HFF-Myc (cell line): ENCODE measurements at regions not wholly inside any gene's neighbourhood (a gene's known extent, or its start where the extent isn't known, plus 50 kb on each side); places are given as distances from the start of the nearest gene placed in this dataset.
"Not testable (repeated sequence)": the region's sequence is repeated elsewhere in the genome, so short reads cannot be mapped to it uniquely, and the experiment has no call there.

Source experiments
- DNase-seq: peaks from one replicate; pipeline ENCODE4 v3.0.0-alpha.2; 2011; ENCODE audit warnings: low read depth; ENCODE audit errors: extremely low read depth
- H3K4me3 ChIP-seq: replicated peaks from 2 replicates; pipeline ENCODE4 v1.5.1; 2011; ENCODE audit warnings: low read depth, mild to moderate bottlenecking, control low read depth, low read length
- CTCF ChIP-seq: IDR thresholded peaks from 2 replicates; pipeline ENCODE4 v1.5.1; 2012; ENCODE audit warnings: mild to moderate bottlenecking, low read depth, low read length, control low read depth; ENCODE audit errors: missing control alignments

- no peak for TF ChIP-seq CTCF
- no peak for DNase-seq
- H3K4me3 ChIP-seq, result no peak overlapping the region
These were observed 125.0 kb downstream of the KCNE4 start for GRCh38 chr2:223176970-223177369.

DNA sequence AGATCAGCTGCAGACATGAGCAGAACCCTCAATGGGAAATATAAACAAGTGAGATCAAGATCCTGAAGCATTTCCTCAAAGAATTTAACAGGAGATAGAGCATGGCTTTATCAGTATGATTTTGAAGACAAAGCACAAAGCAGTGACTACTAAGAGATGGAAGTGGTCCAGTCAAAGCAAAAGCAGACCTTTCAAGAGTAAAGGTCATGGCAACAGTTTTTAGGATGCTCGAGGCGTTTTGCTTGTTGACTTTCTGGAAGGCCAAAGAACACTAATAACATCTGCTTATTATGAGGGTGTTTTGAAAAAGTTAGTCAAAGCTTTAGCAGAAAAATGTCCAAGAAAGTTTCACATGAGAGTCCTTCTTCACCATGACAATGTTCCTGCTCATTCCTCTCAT, 128.5 kb downstream of the KCNE4 start:
- TF ChIP-seq CTCF, result no peak
- no peak for DNase-seq
- H3K4me3 ChIP-seq, result no peak overlapping the region

DNA sequence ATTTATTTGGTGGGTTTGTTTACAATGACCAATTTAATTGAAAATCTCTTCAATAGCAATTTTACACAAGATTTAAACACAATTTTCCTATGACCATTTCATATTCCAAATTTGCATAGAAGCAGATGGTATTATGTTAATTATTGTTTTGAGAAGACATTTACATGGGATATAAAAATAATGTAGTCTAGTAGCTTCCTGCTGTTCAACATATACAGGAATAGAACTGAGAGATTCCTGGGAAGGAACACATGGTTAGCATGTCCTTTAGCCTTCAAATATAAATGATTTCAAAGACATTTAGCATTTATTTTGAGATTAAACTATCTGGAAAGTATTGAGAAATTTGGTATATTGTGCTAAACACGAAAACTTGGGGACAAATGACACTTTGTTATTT, 129.6 kb downstream of the KCNE4 start:
- H3K4me3 ChIP-seq, result no peak overlapping the region
- no peak for TF ChIP-seq CTCF
- DNase-seq, result no peak

GRCh38 chr2:223182356-223182755, 130.4 kb downstream of the KCNE4 start:
- DNase-seq, result no peak
- TF ChIP-seq CTCF, result no peak
- H3K4me3 ChIP-seq, result no peak overlapping the region

GRCh38 chr2:223185638-223186037, 133.6 kb downstream of the KCNE4 start:
- no peak for TF ChIP-seq CTCF
- DNase-seq, result no peak
- H3K4me3 ChIP-seq, result no peak overlapping the region

DNA sequence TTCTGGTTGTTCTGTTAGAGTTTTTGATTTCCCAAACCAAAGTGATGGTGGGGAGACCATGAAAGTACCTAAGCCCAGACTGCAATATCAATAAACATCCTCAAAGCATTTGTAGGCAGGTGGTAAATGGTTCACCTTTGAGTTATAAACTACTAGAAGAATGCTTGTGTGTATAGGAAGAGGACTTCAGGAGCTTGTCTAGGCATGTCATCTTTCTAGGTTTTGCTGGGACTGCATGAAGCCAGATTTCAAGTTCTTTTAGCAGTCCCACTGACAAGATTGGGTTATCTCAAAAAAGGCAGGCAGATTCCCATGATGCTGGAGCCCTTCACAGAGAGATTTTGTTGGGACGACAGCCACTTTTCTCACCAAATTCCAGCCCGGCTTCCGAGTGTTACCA, 135.3 kb downstream of the KCNE4 start:
- no peak for TF ChIP-seq CTCF
- no peak for DNase-seq
- H3K4me3 ChIP-seq, result no peak overlapping the region

GRCh38 chr2:223190561-223191206, 138.7 kb downstream of the KCNE4 start:
- not testable (repeated sequence) for H3K4me3 ChIP-seq, DNase-seq
